LNCAP (cell line): ENCODE measurements at regions not wholly inside any gene's neighbourhood (a gene's known extent, or its start where the extent isn't known, plus 50 kb on each side); places are given as distances from the start of the nearest gene placed in this dataset.

Source experiments
- CTCF ChIP-seq: fragments of 450-650 bp; IDR thresholded peaks from 2 replicates; pipeline ENCODE4 v1.5.1; 2017; ENCODE audit warnings: mild to moderate bottlenecking

- no peak for TF ChIP-seq CTCF
Measured at GRCh38 chr10:3886191-3886590, 101.2 kb upstream of the KLF6 start.

GRCh38 chr10:3882855-3883254 lies 97.8 kb upstream of the KLF6 start:
- no peak for TF ChIP-seq CTCF

GRCh38 chr10:3881622-3882021 lies 96.6 kb upstream of the KLF6 start:
- TF ChIP-seq CTCF, result no peak

- no peak for TF ChIP-seq CTCF
Measured at GRCh38 chr10:3879073-3879472, 94.1 kb upstream of the KLF6 start.

- no peak for TF ChIP-seq CTCF
Measured at GRCh38 chr10:3877211-3878000, 92.4 kb upstream of the KLF6 start.

GRCh38 chr10:3876350-3876962 lies 91.4 kb upstream of the KLF6 start:
- no peak for TF ChIP-seq CTCF

GRCh38 chr10:3875842-3876235 lies 90.8 kb upstream of the KLF6 start:
- no peak for TF ChIP-seq CTCF
